MM.1S (cell line): ENCODE measurements at regions not wholly inside any gene's neighbourhood (a gene's known extent, or its start where the extent isn't known, plus 50 kb on each side); places are given as distances from the start of the nearest gene placed in this dataset.

Source experiments
- DNase-seq: peaks from one replicate; pipeline ENCODE4 v3.0.0-alpha.2; 2015
- H2AFZ ChIP-seq: fragments of 300-600 bp; sonication (generic); 2 replicates; pipeline ENCODE4 v1.6.0; 2016; ENCODE audit warnings: antibody characterized with exemption, low read length
- H3F3A ChIP-seq: fragments of 300-600 bp; sonication (generic); 2 replicates; pipeline ENCODE4 v1.6.1; 2016; ENCODE audit warnings: mild to moderate bottlenecking, antibody characterized with exemption, low read length, moderate library complexity, mixed read lengths; ENCODE audit not compliant: insufficient read depth
- H3K27ac ChIP-seq: fragments of 300-600 bp; sonication (generic); 2 replicates; pipeline ENCODE4 v1.5.1; 2016; ENCODE audit warnings: mild to moderate bottlenecking, low read length
- H3K27me3 ChIP-seq: fragments of 300-600 bp; sonication (generic); replicated peaks from 2 replicates; pipeline ENCODE4 v1.6.0; 2016; ENCODE audit warnings: low read length; ENCODE audit not compliant: insufficient read depth
- H3K36me3 ChIP-seq: fragments of 300-600 bp; sonication (generic); replicated peaks from 2 replicates; pipeline ENCODE4 v1.6.1; 2016; ENCODE audit warnings: mild to moderate bottlenecking, low read length, mixed read lengths; ENCODE audit not compliant: insufficient read depth
- H3K4me1 ChIP-seq: fragments of 300-600 bp; sonication (generic); 2 replicates; pipeline ENCODE4 v1.6.1; 2016; ENCODE audit warnings: low read length, mixed read lengths
- H3K4me2 ChIP-seq: fragments of 300-600 bp; sonication (generic); 2 replicates; pipeline ENCODE4 v1.6.0; 2016; ENCODE audit warnings: low read depth, low read length
- H3K4me3 ChIP-seq: fragments of 300-600 bp; sonication (generic); 2 replicates; pipeline ENCODE4 v1.5.1; 2016; ENCODE audit warnings: low read length, mixed read lengths
- H3K79me2 ChIP-seq: fragments of 300-600 bp; sonication (generic); 2 replicates; pipeline ENCODE4 v1.6.1; 2016; ENCODE audit warnings: mixed run types, low read length, mixed read lengths
- H3K9ac ChIP-seq: fragments of 300-600 bp; sonication (generic); 2 replicates; pipeline ENCODE4 v1.6.1; 2016; ENCODE audit warnings: low read length, mixed read lengths
- H3K9me2 ChIP-seq: fragments of 300-600 bp; sonication (generic); replicated peaks from 2 replicates; pipeline ENCODE4 v1.6.1; 2016; ENCODE audit warnings: mild to moderate bottlenecking, low read length, mixed read lengths; ENCODE audit not compliant: insufficient read depth
- H3K9me3 ChIP-seq: fragments of 300-600 bp; sonication (generic); replicated peaks from 2 replicates; pipeline ENCODE4 v1.6.1; 2016; ENCODE audit warnings: mild to moderate bottlenecking, low read length, mixed read lengths; ENCODE audit not compliant: insufficient read depth
- H4K20me1 ChIP-seq: fragments of 300-600 bp; sonication (generic); 2 replicates; pipeline ENCODE4 v1.6.1; 2016; ENCODE audit warnings: mild to moderate bottlenecking, low read length, moderate library complexity, mixed read lengths; ENCODE audit not compliant: insufficient read depth
- CTCF ChIP-seq: fragments of 300-600 bp; sonication (generic); IDR thresholded peaks from 2 replicates; pipeline ENCODE4 v1.5.1; 2016; ENCODE audit warnings: antibody characterized with exemption, low read length, mixed read lengths
- EZH2 ChIP-seq: fragments of 300-600 bp; sonication (generic); optimal IDR thresholded peaks from 2 replicates; pipeline ENCODE3; 2017; ENCODE audit warnings: low read depth, mild to moderate bottlenecking, antibody characterized with exemption, low read length, mixed read lengths
- EZH2phosphoT487 ChIP-seq: fragments of 300-600 bp; sonication (generic); IDR thresholded peaks from 2 replicates; pipeline ENCODE4 v1.6.1; 2018; ENCODE audit warnings: antibody characterized with exemption, low read length

DNA sequence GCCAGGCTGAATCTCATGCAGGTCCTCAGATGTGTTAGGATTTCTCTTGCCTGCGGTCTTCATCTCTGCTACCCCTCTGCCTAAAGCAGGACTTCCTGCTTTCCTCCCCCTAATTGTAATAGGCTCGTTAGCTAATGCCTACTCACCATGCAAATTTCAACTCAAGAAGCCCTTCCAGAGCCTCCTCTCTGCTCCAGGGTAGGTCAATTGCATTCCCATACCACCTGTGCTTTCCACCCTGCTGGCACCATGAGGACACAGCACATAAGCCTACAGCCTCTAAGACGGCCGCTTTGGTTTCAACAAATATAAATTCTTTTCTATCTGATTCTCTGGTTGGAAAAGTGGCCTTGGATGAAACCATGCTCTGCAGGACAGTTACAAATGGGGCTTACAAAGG lies 93.9 kb downstream of the QDPR start:
- DNase-seq, result no peak
- Histone ChIP-seq H3K4me2 (no peak overlapping the region), H3K4me1 (no peaks in the 10 kb centered on the region), H3K36me3 (no peaks in the 10 kb centered on the region), H3K79me2 (no peaks in the 10 kb centered on the region), H3K27me3 (no peaks in the 10 kb centered on the region), H2AFZ (no peak overlapping the region), H3K9me2 (no peaks in the 10 kb centered on the region), H3K9me3 (no peaks in the 10 kb centered on the region), H4K20me1 (no peaks in the 10 kb centered on the region), H3K9ac (no peak overlapping the region), H3K4me3 (no peak overlapping the region), H3F3A (no peaks in the 10 kb centered on the region), H3K27ac (no peak overlapping the region)
- TF ChIP-seq CTCF (no peak), EZH2 (no peak)

DNA sequence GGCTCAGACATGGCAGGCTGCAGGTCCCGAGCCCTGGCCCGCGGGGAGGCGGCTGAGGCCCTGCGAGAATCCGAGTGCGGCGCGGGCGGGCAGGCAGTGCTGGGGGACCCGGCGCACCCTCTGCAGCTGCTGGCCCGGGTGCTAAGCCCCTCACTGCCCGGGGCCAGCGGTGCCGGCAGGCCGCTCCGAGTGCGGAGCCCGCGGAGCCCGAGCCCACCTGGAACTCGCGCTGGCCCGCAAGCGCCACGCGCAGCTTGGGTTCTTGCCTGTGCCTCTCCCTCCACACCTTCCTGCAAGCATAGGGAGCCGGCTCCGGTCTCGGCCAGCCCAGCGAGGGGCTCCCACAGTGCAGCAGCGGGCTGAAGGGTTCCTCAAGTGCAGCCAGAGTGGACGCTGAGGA lies 97.5 kb downstream of the QDPR start:
- H3K36me3 ChIP-seq, result no peaks in the 10 kb centered on the region

GRCh38 chr4:17400686-17401085 lies 111.2 kb downstream of the QDPR start:
- H3K9me2 ChIP-seq, result no peaks in the 10 kb centered on the region
- H3K4me1 ChIP-seq, result no peaks in the 10 kb centered on the region
- H3K4me3 ChIP-seq, result no peak overlapping the region
- no peaks in the 10 kb centered on the region for H3F3A ChIP-seq
- no peaks in the 10 kb centered on the region for H3K79me2 ChIP-seq
- no peak overlapping the region for H2AFZ ChIP-seq
- H3K9ac ChIP-seq, result no peak overlapping the region
- DNase-seq, result no peak
- no peaks in the 10 kb centered on the region for H3K9me3 ChIP-seq
- no peak overlapping the region for H3K27ac ChIP-seq
- no peaks in the 10 kb centered on the region for H3K27me3 ChIP-seq
- H3K4me2 ChIP-seq, result no peak overlapping the region
- no peaks in the 10 kb centered on the region for H3K36me3 ChIP-seq
- TF ChIP-seq CTCF, result no peak
- no peak for TF ChIP-seq EZH2phosphoT487
- no peak for TF ChIP-seq EZH2
- H4K20me1 ChIP-seq, result no peaks in the 10 kb centered on the region

More for the DNA sequence above, 97.5 kb downstream of the QDPR start:
- DNase-seq, result no peak
- H3F3A ChIP-seq, result no peaks in the 10 kb centered on the region
- H3K4me1 ChIP-seq, result no peaks in the 10 kb centered on the region
- H3K4me2 ChIP-seq, result no peak overlapping the region
- H3K9ac ChIP-seq, result no peak overlapping the region
- no peak for TF ChIP-seq EZH2phosphoT487
- TF ChIP-seq EZH2, result no peak
- TF ChIP-seq CTCF, result no peak
- no peaks in the 10 kb centered on the region for H3K27me3 ChIP-seq
- H3K9me2 ChIP-seq, result no peaks in the 10 kb centered on the region
- H3K27ac ChIP-seq, result no peak overlapping the region
- no peaks in the 10 kb centered on the region for H3K79me2 ChIP-seq
- H2AFZ ChIP-seq, result no peak overlapping the region
- no peaks in the 10 kb centered on the region for H3K9me3 ChIP-seq
- no peak overlapping the region for H3K4me3 ChIP-seq
- no peaks in the 10 kb centered on the region for H4K20me1 ChIP-seq
